SHP77 (cell line): ENCODE measurements at regions not wholly inside any gene's neighbourhood (a gene's known extent, or its start where the extent isn't known, plus 50 kb on each side); places are given as distances from the start of the nearest gene placed in this dataset.
A peak's percentile ranks its signal among the peaks of the same experiment; 100 is the strongest.
"Not testable (repeated sequence)": the region's sequence is repeated elsewhere in the genome, so short reads cannot be mapped to it uniquely, and the experiment has no call there.

Experiments
- DNase-seq, 2 experiments: peaks; one replicate each; lab custom pipeline; 2025; lab: John Stamatoyannopoulos, UW

- DNase-seq: not testable (repeated sequence)
These were observed 81.6 kb upstream of the CCNG1 start for GRCh38 chr5:163355811-163356210.

DNA sequence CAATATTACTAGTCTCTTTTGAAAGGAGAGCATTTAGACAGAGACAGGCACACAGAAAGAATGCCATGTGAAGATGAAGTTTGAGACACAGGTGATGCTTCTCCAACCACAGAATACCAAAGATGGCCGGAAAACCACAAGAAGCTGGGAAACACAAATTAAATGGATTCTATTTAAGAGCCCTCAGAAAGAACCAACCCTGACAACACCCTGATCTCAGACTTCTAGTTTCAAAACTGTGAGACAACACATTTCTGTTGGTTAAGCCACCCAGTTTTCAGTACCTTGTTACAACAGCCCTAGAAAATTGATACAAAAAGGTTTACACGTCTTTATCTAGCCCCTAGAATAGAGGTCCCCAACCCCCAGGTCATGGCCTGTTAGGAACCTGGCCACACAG is 79.8 kb upstream of the CCNG1 start:
- no peak for DNase-seq

DNA sequence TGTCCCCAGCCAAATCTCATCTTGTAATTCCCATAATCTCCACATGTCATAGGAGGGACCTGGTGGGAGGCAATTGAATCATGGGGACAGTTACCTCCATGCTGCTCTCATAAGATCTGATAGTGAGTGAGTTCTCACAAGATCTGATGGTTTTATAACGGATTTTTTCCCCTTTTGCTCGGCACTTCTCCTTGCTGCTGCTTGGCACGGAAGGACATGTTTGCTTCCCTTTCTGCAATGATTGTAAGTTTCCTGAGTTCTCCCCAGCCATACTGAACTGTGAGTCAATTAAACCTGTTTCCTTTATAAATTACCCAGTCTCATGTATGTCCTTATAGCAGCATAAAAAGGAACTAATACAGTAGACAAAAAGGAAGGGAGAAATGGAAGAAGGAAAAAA is 76.7 kb upstream of the CCNG1 start:
- no peak for DNase-seq

DNA sequence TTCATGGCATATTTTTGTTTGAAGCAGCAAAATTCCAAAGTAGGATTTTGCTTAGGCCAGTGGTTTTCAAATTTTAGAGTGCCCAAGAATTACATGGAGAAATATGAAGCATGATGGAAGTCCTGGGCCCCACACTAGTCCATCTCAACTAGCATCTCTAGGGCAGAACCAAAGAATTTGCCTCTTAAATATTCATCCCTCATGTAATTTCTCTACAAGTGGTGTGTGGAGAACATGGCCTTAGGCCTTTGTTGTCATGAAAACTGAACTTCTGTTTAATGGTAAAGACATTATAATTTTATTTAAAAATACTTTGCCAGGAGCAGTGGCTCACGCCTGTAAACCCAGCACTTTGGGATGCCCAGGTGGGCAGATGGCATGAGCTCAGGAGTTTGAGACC is 75.9 kb upstream of the CCNG1 start:
- DNase-seq: no peak

- DNase-seq: no peak
These were observed 74.5 kb upstream of the CCNG1 start for GRCh38 chr5:163362840-163363371.

- no peak for DNase-seq
These were observed 74.0 kb upstream of the CCNG1 start for GRCh38 chr5:163363389-163363788.

- DNase-seq: no peak
These were observed 70.6 kb upstream of the CCNG1 start for GRCh38 chr5:163366757-163367156.

- no peak for DNase-seq
These were observed 67.5 kb upstream of the CCNG1 start for GRCh38 chr5:163369776-163370385.

DNA sequence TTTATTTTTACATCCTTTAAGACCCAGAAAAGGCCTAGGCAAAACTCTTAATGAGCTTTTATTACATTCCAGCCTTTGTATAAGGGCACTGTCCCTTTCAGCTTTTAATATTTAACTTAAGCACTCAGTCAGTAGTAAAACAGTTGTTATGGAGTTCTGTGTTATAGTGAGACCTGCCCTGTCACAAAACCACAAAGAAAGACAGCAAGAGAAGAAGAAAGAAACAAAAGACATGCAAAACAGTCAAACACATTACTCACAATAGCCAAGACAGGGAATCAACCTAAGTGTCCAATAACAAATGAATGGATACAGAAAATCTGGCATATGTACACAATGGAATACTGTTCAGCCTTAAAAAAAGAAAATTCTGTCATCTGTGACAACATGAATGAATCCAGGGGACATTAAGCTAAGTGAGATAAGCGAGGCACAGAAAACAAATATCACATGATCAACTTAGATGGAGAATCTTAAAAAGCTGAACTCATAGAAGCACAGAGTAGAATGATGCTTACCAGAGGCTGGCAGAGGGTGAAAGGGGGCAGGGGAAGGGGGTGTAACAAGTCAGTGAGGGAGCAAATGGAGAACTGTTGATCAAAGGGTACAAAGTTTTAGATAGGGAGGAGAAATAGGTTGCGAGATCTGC is 63.8 kb upstream of the CCNG1 start:
- DNase-seq: no peak

DNA sequence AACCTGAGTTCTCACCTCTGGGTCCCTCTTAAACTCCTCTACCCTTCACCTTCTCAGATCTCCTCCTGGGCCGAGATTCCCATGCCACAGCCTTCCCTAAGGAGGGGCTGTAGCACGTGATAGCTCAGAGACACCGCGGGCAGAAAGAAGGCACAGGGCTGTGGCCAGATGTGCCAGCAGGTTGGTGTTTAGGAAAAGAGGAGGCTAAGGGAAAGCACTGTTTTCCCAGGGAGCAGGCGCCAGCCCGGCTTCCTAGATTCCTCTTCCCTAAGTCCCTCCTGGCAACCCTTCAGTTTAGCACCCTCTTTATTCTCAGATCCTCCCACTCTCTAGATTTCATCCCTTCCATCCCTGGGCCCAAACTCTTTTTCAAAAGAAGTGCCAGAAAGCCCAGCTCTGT is 59.4 kb upstream of the CCNG1 start:
- no peak for DNase-seq

DNA sequence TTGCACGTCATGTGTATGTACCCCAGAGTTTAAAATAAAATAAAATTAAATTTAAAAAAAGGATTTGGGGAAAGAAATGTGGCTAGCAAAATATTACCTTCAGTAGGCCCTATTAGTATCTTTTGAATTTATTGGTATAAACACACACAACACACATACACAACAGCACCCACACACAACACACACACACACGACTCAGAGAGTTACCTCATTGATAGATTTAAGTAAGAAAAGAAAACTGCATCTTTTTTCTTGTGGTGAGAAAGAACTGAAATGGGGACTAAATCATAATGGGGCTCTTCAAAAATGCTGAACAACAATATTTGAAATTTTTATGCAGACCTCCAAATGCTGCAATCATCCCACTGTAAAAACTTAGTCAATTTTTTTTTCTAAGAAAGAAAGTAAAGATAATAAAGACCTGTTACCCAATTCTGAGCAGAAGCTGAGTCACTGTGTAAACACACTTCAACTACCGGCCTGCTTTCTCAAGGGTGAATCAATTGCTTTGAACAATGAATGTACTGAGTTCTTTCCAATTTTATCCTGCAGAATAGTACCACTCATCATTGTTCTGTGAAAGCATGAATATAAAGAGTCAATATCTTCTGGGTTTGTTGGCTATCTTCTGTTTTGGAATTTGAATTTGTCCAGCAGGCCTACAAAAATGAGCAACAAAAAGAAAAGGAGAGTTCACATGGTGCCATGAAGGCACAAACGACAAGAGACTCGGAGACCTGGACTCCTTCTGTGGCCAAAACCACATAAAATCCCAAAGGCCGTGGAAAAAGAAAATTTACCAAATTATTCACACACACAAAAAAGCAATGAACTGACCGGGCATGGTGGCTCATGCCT is 57.9 kb upstream of the CCNG1 start:
- peak in 1 of 2 experiments; percentile 8 for DNase-seq

GRCh38 chr5:163381832-163382231 is 55.6 kb upstream of the CCNG1 start:
- no peak for DNase-seq

- no peak for DNase-seq
These were observed 53.6 kb upstream of the CCNG1 start for GRCh38 chr5:163383754-163384153.

GRCh38 chr5:163384669-163385068 is 52.7 kb upstream of the CCNG1 start:
- DNase-seq: no peak

GRCh38 chr5:163385271-163385670 is 52.1 kb upstream of the CCNG1 start:
- no peak for DNase-seq

DNA sequence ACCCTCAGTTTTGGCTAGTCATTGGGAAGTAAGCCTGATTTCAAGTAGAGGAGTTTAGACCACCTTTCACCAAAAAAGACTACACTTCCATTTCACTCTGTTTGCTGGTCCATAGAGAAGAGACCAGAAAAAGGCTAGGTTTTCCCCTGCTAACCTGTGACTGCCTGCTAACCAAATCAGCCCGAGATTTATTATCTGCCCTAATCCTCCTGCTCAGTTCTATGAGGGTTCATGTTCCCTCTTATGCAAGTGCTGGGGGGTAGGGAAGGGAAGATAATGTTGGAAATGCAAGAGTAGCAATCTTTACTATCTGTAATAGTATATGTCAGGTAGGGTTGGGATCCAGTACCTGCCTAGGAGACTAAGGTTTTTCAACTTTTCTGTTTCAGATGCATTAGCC is 51.6 kb upstream of the CCNG1 start:
- no peak for DNase-seq

- no peak for DNase-seq
These were observed 51.0 kb upstream of the CCNG1 start for GRCh38 chr5:163386352-163386751.

DNA sequence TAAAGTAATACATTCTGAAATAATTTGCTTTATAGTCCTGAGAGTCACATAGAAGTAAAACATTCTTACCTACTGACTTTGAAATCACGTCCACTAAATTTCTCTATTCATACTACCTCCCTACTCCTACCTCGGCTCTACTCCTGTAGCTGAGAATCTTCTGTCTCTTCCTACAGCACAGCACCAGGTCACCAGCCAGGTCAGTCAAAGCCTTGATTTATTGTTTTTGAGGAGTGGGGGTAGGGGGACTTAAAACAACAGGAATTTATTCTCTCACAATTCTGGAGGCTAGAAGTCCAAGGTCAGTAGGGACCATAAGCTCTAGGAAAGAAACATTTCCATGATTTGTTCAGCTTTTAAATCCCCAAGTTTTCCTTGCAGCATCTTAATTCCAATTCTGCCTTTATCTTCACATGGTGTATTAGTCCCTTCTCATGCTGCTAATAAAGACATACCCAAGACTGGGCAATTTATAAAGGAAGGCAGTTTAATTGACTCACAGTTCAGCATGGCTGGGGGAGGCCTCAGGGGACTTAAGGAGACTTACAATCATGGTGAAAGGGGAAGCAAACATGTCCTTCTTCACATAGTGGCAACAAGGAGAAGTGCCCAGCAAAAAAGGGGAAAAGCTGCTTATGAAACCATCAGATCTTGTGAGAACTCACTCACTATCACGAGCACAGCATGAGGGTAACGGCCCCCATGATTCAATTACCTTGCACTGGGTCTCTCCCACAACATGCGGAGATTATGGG is 49.6 kb upstream of the CCNG1 start:
- no peak for DNase-seq
